ENCODE measurements at regions not wholly inside any gene's neighbourhood (a gene's known extent, or its start where the extent isn't known, plus 50 kb on each side); places are given as distances from the start of the nearest gene placed in this dataset.

DNA sequence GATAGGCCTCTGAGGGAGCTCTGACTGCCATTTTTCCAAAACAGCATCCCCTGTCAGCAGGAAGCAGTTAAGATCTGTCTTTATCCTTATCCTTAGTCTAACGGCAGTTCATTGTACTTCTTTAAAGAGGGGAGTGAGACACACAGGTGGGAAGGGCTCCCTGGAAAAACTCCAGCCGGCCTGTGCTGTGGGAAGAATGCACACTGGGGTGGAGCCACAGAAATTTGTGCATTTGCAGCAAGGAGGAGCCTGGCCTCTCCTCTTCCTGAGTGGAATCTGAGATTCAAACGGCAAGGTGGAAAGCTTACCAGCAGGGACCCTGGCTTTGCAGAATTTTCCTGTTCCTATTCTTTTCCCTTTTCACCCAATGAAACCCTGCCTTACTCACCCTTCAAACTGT, 1209.4 kb downstream of the ROBO2 start:
- Histone ChIP-seq H4K20me1 (ENCODE audit: control insufficient read depth, insufficient read depth, insufficient read length) (no peaks in the 10 kb centered on the region), H3K27me3 (ENCODE audit: insufficient read depth, low read length) (no peaks in the 10 kb centered on the region), H4K91ac (ENCODE audit: insufficient read length, low read depth, low read length) (no peak overlapping the region), H3K4me1 (ENCODE audit: insufficient read depth, low read length) (no peaks in the 10 kb centered on the region; the same call in 1 of the 2 replicates), H3K18ac (ENCODE audit: insufficient read length, low read depth, low read length) (no peak overlapping the region), H3K14ac (ENCODE audit: insufficient read depth, low read length) (no peak overlapping the region), H3K27ac (ENCODE audit: insufficient read length, low read depth, low read length) (no peak overlapping the region), H2BK12ac (ENCODE audit: insufficient read length, low read depth, low read length) (no peak overlapping the region), H2AK5ac (ENCODE audit: insufficient read length, low read length) (no peak overlapping the region), H4K8ac (replicated peaks; ENCODE audit: insufficient read length, low read depth, low read length) (no peak overlapping the region), H3K23ac (ENCODE audit: insufficient read length, low read depth, low read length) (no peak overlapping the region), H2AFZ (ENCODE audit: low read length) (no peak overlapping the region), H2BK120ac (ENCODE audit: low read depth, low read length, poor library complexity, severe bottlenecking) (no peak overlapping the region), H3T11ph (ENCODE audit: low read length) (no peak overlapping the region), H3K79me1 (ENCODE audit: insufficient read depth, low read depth, low read length, poor library complexity, severe bottlenecking) (no peaks in the 10 kb centered on the region), H4K5ac (ENCODE audit: insufficient read length, low read depth, low read length) (no peak overlapping the region), H3K4me2 (ENCODE audit: insufficient read depth, insufficient read length, low read length) (no peak overlapping the region), H3K79me2 (ENCODE audit: insufficient read depth, low read length) (no peaks in the 10 kb centered on the region), H3K23me2 (ENCODE audit: insufficient read length, low read depth, low read length, poor library complexity, severe bottlenecking) (no peaks in the 10 kb centered on the region), H3K4ac (ENCODE audit: low read depth, low read length) (no peak overlapping the region), H2BK15ac (ENCODE audit: low read depth, low read length) (no peak overlapping the region), H2BK20ac (ENCODE audit: low read depth, low read length, poor library complexity, severe bottlenecking) (no peak overlapping the region), H3K9ac (ENCODE audit: extremely low read depth, insufficient read length, low read length) (no peak overlapping the region), H2BK5ac (ENCODE audit: insufficient read length, low read length) (no peak overlapping the region), H3K56ac (ENCODE audit: insufficient read length, low read depth, low read length) (no peak overlapping the region), H3K9me3 (ENCODE audit: control insufficient read depth, low read depth, low read length) (no peaks in the 10 kb centered on the region)
- WGBS (ENCODE audit: extremely low coverage, insufficient read length, low lambda C conversion rate) = no CpG with 5 or more reads among the region's 3 CpGs
- H3K36me3 Mint-ChIP-seq (ENCODE audit: insufficient read depth in 1 of 3, low read depth in 3 of 3) = peaks cover 12 to 21% (median 18%) of the 10 kb centered on the region in 3 experiments
- H3K4me3 Mint-ChIP-seq = no peak overlapping the region
- TF ChIP-seq, protein P1, sequence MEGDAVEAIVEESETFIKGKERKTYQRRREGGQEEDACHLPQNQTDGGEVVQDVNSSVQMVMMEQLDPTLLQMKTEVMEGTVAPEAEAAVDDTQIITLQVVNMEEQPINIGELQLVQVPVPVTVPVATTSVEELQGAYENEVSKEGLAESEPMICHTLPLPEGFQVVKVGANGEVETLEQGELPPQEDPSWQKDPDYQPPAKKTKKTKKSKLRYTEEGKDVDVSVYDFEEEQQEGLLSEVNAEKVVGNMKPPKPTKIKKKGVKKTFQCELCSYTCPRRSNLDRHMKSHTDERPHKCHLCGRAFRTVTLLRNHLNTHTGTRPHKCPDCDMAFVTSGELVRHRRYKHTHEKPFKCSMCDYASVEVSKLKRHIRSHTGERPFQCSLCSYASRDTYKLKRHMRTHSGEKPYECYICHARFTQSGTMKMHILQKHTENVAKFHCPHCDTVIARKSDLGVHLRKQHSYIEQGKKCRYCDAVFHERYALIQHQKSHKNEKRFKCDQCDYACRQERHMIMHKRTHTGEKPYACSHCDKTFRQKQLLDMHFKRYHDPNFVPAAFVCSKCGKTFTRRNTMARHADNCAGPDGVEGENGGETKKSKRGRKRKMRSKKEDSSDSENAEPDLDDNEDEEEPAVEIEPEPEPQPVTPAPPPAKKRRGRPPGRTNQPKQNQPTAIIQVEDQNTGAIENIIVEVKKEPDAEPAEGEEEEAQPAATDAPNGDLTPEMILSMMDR (conservative IDR thresholded peaks at IDR 0.05) = no peak
- H3K27ac Mint-ChIP-seq = no peak overlapping the region; a peak in 3 of 7 replicates
- no peaks in the 10 kb centered on the region for H3K27me3 Mint-ChIP-seq (ENCODE audit: low read depth)
- DNase-seq = no peak
- peaks cover 9 to 23% of the 10 kb centered on the region in 2 experiments for H3K4me1 Mint-ChIP-seq
- peaks cover 16 to 17% of the 10 kb centered on the region in 2 experiments for H3K9me3 Mint-ChIP-seq
